SU-DHL-6 (cell line): ENCODE measurements at regions not wholly inside any gene's neighbourhood (a gene's known extent, or its start where the extent isn't known, plus 50 kb on each side); places are given as distances from the start of the nearest gene placed in this dataset.

ENCODE experiments used
- H2AFZ ChIP-seq: fragments of 200-600 bp; sonication (generic); 2 replicates; pipeline ENCODE4 v1.6.1; 2014; ENCODE audit warnings: low read depth, mild to moderate bottlenecking, moderate library complexity, mixed read lengths, antibody characterized with exemption, low read length; ENCODE audit not compliant: severe bottlenecking
- H3F3A ChIP-seq: fragments of 200-600 bp; shearing (Covaris generic); 2 replicates; pipeline ENCODE4 v1.6.0; 2016; ENCODE audit warnings: antibody characterized with exemption, mild to moderate bottlenecking; ENCODE audit not compliant: insufficient read depth
- H3K27ac ChIP-seq: fragments of 200-600 bp; sonication (generic); 2 replicates; pipeline ENCODE4 v1.5.1; 2016; ENCODE audit warnings: low read depth, mild to moderate bottlenecking, low read length, moderate library complexity, mixed read lengths
- H3K27me3 ChIP-seq: fragments of 200-600 bp; sonication (generic), shearing (Covaris generic); 2 replicates; pipeline ENCODE4 v1.6.0; 2014; ENCODE audit warnings: mild to moderate bottlenecking, low read length
- H3K36me3 ChIP-seq: fragments of 200-600 bp; sonication (generic); 2 replicates; pipeline ENCODE4 v1.6.1; 2014; ENCODE audit warnings: mild to moderate bottlenecking, low read length, mixed read lengths
- H3K4me2 ChIP-seq: fragments of 300-600, 200-600 bp; shearing (Covaris generic), sonication (generic); 2 replicates; pipeline ENCODE4 v1.6.0; 2014; ENCODE audit warnings: low read length, low read depth, mild to moderate bottlenecking; ENCODE audit not compliant: poor library complexity, severe bottlenecking
- H3K4me3 ChIP-seq: fragments of 200-600 bp; sonication (generic); 2 replicates; pipeline ENCODE4 v1.5.1; 2014; ENCODE audit warnings: antibody characterized with exemption, low read length, mild to moderate bottlenecking, mixed read lengths; ENCODE audit not compliant: insufficient read depth, poor library complexity, severe bottlenecking
- H3K79me2 ChIP-seq: fragments of 200-600 bp; sonication (generic); 2 replicates; pipeline ENCODE4 v1.6.1; 2014; ENCODE audit warnings: mild to moderate bottlenecking, low read length, moderate library complexity; ENCODE audit not compliant: insufficient read depth
- H3K9ac ChIP-seq: fragments of 200-600 bp; sonication (generic); 2 replicates; pipeline ENCODE4 v1.7.0; 2014; ENCODE audit warnings: mild to moderate bottlenecking, low read length
- H3K9me2 ChIP-seq: fragments of 200-600 bp; sonication (generic); replicated peaks from 2 replicates; pipeline ENCODE4 v1.6.1; 2014; ENCODE audit warnings: low read length; ENCODE audit not compliant: insufficient read depth
- H3K9me3 ChIP-seq: fragments of 200-600 bp; sonication (generic); 2 replicates; pipeline ENCODE4 v1.6.1; 2014; ENCODE audit warnings: low read length, mixed read lengths; ENCODE audit not compliant: insufficient read depth
- H4K20me1 ChIP-seq: fragments of 200-600 bp; sonication (generic); 2 replicates; pipeline ENCODE4 v1.6.1; 2014; ENCODE audit warnings: low read depth, mild to moderate bottlenecking, antibody characterized with exemption, low read length, moderate library complexity, mixed read lengths
- CTCF ChIP-seq: fragments of 200-600 bp; sonication (generic); IDR thresholded peaks from one replicate; pipeline ENCODE4 v1.5.1; 2017; ENCODE audit warnings: antibody characterized with exemption, mild to moderate bottlenecking, low read length, moderate library complexity; ENCODE audit not compliant: insufficient read depth, poor library complexity, severe bottlenecking
- EZH2phosphoT487 ChIP-seq: fragments of 200-600 bp; sonication (generic), shearing (Covaris generic); conservative IDR thresholded peaks from 2 replicates; pipeline ENCODE4 v1.6.1; 2018; ENCODE audit warnings: mild to moderate bottlenecking, antibody characterized with exemption, low read length, moderate library complexity, mixed read lengths

GRCh38 chr1:10943041-10943440 is 69.4 kb upstream of the TARDBP start:
- H3K4me2 ChIP-seq, result no peak overlapping the region
- H3K27me3 ChIP-seq, result no peaks in the 10 kb centered on the region
- TF ChIP-seq CTCF (no peak), EZH2phosphoT487 (no peak)
- H3K36me3 ChIP-seq, result no peaks in the 10 kb centered on the region
- H3K9me3 ChIP-seq, result no peaks in the 10 kb centered on the region
- no peak overlapping the region for H3K4me3 ChIP-seq
- no peaks in the 10 kb centered on the region for H3K9me2 ChIP-seq
- H3K9ac ChIP-seq, result no peak overlapping the region
- no peaks in the 10 kb centered on the region for H3K79me2 ChIP-seq
- no peak overlapping the region for H2AFZ ChIP-seq
- H4K20me1 ChIP-seq, result no peaks in the 10 kb centered on the region
- no peaks in the 10 kb centered on the region for H3F3A ChIP-seq
- H3K27ac ChIP-seq, result no peak overlapping the region

GRCh38 chr1:10943991-10944730 is 68.3 kb upstream of the TARDBP start:
- Histone ChIP-seq H4K20me1 (no peaks in the 10 kb centered on the region), H3K27me3 (no peaks in the 10 kb centered on the region), H2AFZ (no peak overlapping the region), H3K79me2 (no peaks in the 10 kb centered on the region), H3K36me3 (no peaks in the 10 kb centered on the region), H3K27ac (no peak overlapping the region), H3K4me2 (no peak overlapping the region), H3K9me2 (no peaks in the 10 kb centered on the region), H3K9ac (no peak overlapping the region), H3K4me3 (no peak overlapping the region), H3K9me3 (no peaks in the 10 kb centered on the region), H3F3A (no peaks in the 10 kb centered on the region)
- no peak for TF ChIP-seq EZH2phosphoT487
- no peak for TF ChIP-seq CTCF

DNA sequence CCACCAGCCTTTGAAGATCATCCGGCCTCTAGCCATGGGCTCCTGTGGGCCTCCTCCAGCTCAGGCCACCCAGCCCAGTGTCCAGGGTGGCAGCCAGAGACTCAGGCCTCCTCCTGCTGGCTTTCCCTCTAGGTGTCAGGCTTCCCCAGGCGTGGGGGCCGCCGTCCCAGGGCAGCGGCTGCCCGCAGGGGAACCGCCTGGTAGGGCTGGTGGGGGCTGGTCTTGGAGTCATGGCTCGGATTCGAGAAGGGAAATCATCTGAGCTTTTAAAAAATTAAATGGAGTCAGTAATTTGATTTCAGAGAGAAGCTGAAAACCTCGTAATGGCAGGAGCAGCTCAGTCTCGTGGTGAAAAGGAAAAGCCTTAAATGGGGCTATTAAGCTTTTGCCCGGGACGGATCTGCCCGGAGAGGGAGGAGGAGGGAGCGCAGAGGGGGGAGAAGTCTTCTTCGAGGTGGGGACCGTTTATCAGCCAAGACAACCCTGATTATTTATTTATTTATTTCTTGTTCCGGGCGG is 66.4 kb upstream of the TARDBP start:
- Histone ChIP-seq H4K20me1 (no peaks in the 10 kb centered on the region), H3K9me3 (no peaks in the 10 kb centered on the region), H3K27me3 (no peaks in the 10 kb centered on the region), H3F3A (no peaks in the 10 kb centered on the region), H3K9ac (no peak overlapping the region), H3K4me3 (no peak overlapping the region), H3K9me2 (no peaks in the 10 kb centered on the region), H3K36me3 (no peaks in the 10 kb centered on the region), H2AFZ (no peak overlapping the region), H3K4me2 (no peak overlapping the region), H3K27ac (no peak overlapping the region), H3K79me2 (no peaks in the 10 kb centered on the region)
- TF ChIP-seq CTCF (no peak), EZH2phosphoT487 (no peak)
